Body of pancreas (tissue), 4 donors: ENCODE measurements at regions not wholly inside any gene's neighbourhood (a gene's known extent, or its start where the extent isn't known, plus 50 kb on each side); places are given as distances from the start of the nearest gene placed in this dataset.

Experiments used
- ATAC-seq: fragments of 150-250 bp; one replicate; pipeline ENCODE4 v1.9.1; 2016
- DNase-seq, 4 donors: peaks; one replicate each; pipeline ENCODE4 v3.0.0-alpha.2; 2019
- H3K27ac ChIP-seq, 4 donors: fragments of 200-600 bp; sonication (generic); 1 replicate in 3 of 4; 2 replicates in 1 of 4; pipeline versions ENCODE4 v1.5.1 to v1.6.1; 2016 to 2019; ENCODE audit warnings: mild to moderate bottlenecking in 1 of 4, mixed read lengths in 1 of 4, moderate library complexity in 1 of 4
- H3K27me3 ChIP-seq, 2 donors: fragments of 200-600 bp; sonication (generic); one replicate each; pipeline ENCODE4 v1.6.0; 2016; ENCODE audit warnings: mild to moderate bottlenecking in 1 of 2
- H3K36me3 ChIP-seq, 2 donors: fragments of 200-600 bp; sonication (generic); replicated peaks in 1 of 2; 2 replicates each; pipeline ENCODE4 v1.5.1; 2016; ENCODE audit warnings: low read depth in 2 of 2; ENCODE audit not compliant: insufficient read depth in 1 of 2
- H3K4me1 ChIP-seq: fragments of 200-600 bp; sonication (generic); one replicate; pipeline ENCODE4 v1.6.0; 2016
- H3K4me3 ChIP-seq, 2 donors: fragments of 200-600 bp; sonication (generic); 1 replicate in 1 of 2; 2 replicates in 1 of 2; pipeline ENCODE4 v1.5.1; 2016 to 2019
- H3K9me3 ChIP-seq, 3 donors: fragments of 200-600 bp; sonication (generic); 1 replicate in 2 of 3; 2 replicates in 1 of 3; pipeline ENCODE4 v1.5.1; 2016
- CTCF ChIP-seq, 7 experiments: fragments of 450-650 bp in 4 of 7; fragments of 200-600 bp in 3 of 7; sonication (generic) in 3 of 7; IDR thresholded peaks; one replicate each; pipeline ENCODE4 v1.5.1; 2016 to 2019; ENCODE audit warnings: antibody characterized with exemption in 7 of 7
- POLR2A ChIP-seq, 3 donors: fragments of 450-650 bp; IDR thresholded peaks; one replicate each; pipeline ENCODE4 v1.6.1; 2016; ENCODE audit warnings: antibody characterized with exemption in 3 of 3, mild to moderate bottlenecking in 2 of 3
- WGBS, 2 donors: methylation state at CpG; one replicate each; pipeline ENCODE4 v1.1.5; 2017; 5-methylcytosine and 5-hydroxymethylcytosine counted together
- intact Hi-C: fragments of 100-400 bp; cut with DNase I; formaldehyde crosslinking; loops from one replicate; pipeline ENCODE4 v1.15.1; 2023

GRCh38 chr3:120850381-120851295 is 57.4 kb upstream of the STXBP5L start:
- intact Hi-C loops, result no loop called here
- ATAC-seq, result no peak
- Histone ChIP-seq H3K4me1 (no peaks in the 10 kb centered on the region), H3K27me3 (no peaks in the 10 kb centered on the region), H3K4me3 (no peak overlapping the region), H3K9me3 (no peaks in the 10 kb centered on the region), H3K36me3 (no peaks in the 10 kb centered on the region), H3K27ac (no peak overlapping the region)
- TF ChIP-seq CTCF (IDR thresholded peaks at IDR 0.05) (no peak), POLR2A (IDR thresholded peaks at IDR 0.05) (no peak)
- DNase-seq, result no peak
- 67 to 81% methylated on average over 6 of the region's 6 CpGs for WGBS, 2 donors

GRCh38 chr3:120852412-120852811 is 55.6 kb upstream of the STXBP5L start:
- TF ChIP-seq POLR2A (IDR thresholded peaks at IDR 0.05), result no peak
- TF ChIP-seq CTCF (IDR thresholded peaks at IDR 0.05), result no peak
- intact Hi-C loops, result no loop called here

GRCh38 chr3:120853416-120853815 is 54.6 kb upstream of the STXBP5L start:
- ATAC-seq, result no peak
- Histone ChIP-seq H3K4me3 (no peak overlapping the region), H3K27ac (no peak overlapping the region), H3K4me1 (no peaks in the 10 kb centered on the region), H3K36me3 (no peaks in the 10 kb centered on the region), H3K27me3 (no peaks in the 10 kb centered on the region), H3K9me3 (no peaks in the 10 kb centered on the region)
- WGBS, 2 donors, result 86 to 93% methylated on average over 9 of the region's 9 CpGs
- no peak for TF ChIP-seq CTCF (IDR thresholded peaks at IDR 0.05)
- TF ChIP-seq POLR2A (IDR thresholded peaks at IDR 0.05), result no peak
- DNase-seq, result no peak
- intact Hi-C loops, result no loop called here

More at GRCh38 chr3:120852412-120852811, 55.6 kb upstream of the STXBP5L start:
- no peak overlapping the region for H3K4me3 ChIP-seq
- no peaks in the 10 kb centered on the region for H3K4me1 ChIP-seq
- 22 to 23% methylated on average over 2 of the region's 2 CpGs for WGBS, 2 donors
- peak overlapping the region in 1 of 4 donors; percentile 45 for H3K27ac ChIP-seq
- no peaks in the 10 kb centered on the region for H3K27me3 ChIP-seq
- no peaks in the 10 kb centered on the region for H3K36me3 ChIP-seq
- DNase-seq (no peak), ATAC-seq (peak; percentile 63)
- no peaks in the 10 kb centered on the region for H3K9me3 ChIP-seq

- H3K9me3 ChIP-seq, result no peaks in the 10 kb centered on the region
- H3K27ac ChIP-seq, result no peak overlapping the region
- TF ChIP-seq POLR2A (IDR thresholded peaks at IDR 0.05) (no peak), CTCF (IDR thresholded peaks at IDR 0.05) (no peak)
- no peaks in the 10 kb centered on the region for H3K4me1 ChIP-seq
- DNase-seq (no peak), ATAC-seq (no peak)
- no peak overlapping the region for H3K4me3 ChIP-seq
- 81 to 89% methylated on average over 3 of the region's 3 CpGs for WGBS, 2 donors
- H3K27me3 ChIP-seq, result no peaks in the 10 kb centered on the region
- H3K36me3 ChIP-seq, result no peaks in the 10 kb centered on the region
- intact Hi-C loops, result no loop called here
Observed at GRCh38 chr3:120854908-120855526, 53.0 kb upstream of the STXBP5L start.
